ENCODE measurements at regions not wholly inside any gene's neighbourhood (a gene's known extent, or its start where the extent isn't known, plus 50 kb on each side); places are given as distances from the start of the nearest gene placed in this dataset.

DNA sequence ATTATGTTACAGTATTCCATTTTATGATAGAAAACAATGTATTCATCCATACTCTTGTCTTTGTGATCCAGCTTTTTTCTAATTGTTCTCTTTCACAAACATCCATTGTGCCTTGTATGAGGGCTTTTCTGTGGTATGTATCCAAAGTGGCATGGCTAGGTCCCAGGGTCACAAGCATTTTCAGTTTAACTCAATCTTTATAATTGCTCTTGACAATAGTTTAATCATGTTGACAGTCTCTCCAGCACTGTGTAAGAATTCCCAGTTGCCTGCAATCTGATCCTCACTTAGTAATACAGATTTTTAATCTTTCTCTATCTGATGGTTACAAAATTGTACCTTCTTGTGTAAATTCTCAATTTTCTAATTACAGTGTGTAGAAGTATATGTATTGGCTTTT is 533.4 kb downstream of the NEBL start:
- H3K4me3 ChIP-seq (ENCODE audit: low read depth in 1 of 3, low read length in 3 of 3), result no peak overlapping the region
- H3K9me3 ChIP-seq (ENCODE audit: control insufficient read depth in 4 of 4, low read length in 3 of 4), result no peaks in the 10 kb centered on the region
- H3K36me3 ChIP-seq (ENCODE audit: control insufficient read depth in 4 of 4, insufficient read depth in 3 of 4, low read depth in 1 of 4, low read length in 3 of 4), result no peaks in the 10 kb centered on the region
- H3K27ac ChIP-seq (ENCODE audit: low read depth in 1 of 2, low read length in 2 of 2), result no peak overlapping the region
- TF ChIP-seq JUND (IDR thresholded peaks at IDR 0.05), result no peak
- no peak for TF ChIP-seq FOXA2 (IDR thresholded peaks at IDR 0.05)
- TF ChIP-seq EGR1 (IDR thresholded peaks at IDR 0.05; ENCODE audit: low read depth in 2 of 2), result no peak
- no peak for TF ChIP-seq GABPA (IDR thresholded peaks at IDR 0.05 in 1 of 2, conservative IDR thresholded peaks at IDR 0.05 in 1 of 2)
- TF ChIP-seq, protein P1, sequence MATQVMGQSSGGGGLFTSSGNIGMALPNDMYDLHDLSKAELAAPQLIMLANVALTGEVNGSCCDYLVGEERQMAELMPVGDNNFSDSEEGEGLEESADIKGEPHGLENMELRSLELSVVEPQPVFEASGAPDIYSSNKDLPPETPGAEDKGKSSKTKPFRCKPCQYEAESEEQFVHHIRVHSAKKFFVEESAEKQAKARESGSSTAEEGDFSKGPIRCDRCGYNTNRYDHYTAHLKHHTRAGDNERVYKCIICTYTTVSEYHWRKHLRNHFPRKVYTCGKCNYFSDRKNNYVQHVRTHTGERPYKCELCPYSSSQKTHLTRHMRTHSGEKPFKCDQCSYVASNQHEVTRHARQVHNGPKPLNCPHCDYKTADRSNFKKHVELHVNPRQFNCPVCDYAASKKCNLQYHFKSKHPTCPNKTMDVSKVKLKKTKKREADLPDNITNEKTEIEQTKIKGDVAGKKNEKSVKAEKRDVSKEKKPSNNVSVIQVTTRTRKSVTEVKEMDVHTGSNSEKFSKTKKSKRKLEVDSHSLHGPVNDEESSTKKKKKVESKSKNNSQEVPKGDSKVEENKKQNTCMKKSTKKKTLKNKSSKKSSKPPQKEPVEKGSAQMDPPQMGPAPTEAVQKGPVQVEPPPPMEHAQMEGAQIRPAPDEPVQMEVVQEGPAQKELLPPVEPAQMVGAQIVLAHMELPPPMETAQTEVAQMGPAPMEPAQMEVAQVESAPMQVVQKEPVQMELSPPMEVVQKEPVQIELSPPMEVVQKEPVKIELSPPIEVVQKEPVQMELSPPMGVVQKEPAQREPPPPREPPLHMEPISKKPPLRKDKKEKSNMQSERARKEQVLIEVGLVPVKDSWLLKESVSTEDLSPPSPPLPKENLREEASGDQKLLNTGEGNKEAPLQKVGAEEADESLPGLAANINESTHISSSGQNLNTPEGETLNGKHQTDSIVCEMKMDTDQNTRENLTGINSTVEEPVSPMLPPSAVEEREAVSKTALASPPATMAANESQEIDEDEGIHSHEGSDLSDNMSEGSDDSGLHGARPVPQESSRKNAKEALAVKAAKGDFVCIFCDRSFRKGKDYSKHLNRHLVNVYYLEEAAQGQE (IDR thresholded peaks at IDR 0.05), result no peak
- TF ChIP-seq, protein P2, sequence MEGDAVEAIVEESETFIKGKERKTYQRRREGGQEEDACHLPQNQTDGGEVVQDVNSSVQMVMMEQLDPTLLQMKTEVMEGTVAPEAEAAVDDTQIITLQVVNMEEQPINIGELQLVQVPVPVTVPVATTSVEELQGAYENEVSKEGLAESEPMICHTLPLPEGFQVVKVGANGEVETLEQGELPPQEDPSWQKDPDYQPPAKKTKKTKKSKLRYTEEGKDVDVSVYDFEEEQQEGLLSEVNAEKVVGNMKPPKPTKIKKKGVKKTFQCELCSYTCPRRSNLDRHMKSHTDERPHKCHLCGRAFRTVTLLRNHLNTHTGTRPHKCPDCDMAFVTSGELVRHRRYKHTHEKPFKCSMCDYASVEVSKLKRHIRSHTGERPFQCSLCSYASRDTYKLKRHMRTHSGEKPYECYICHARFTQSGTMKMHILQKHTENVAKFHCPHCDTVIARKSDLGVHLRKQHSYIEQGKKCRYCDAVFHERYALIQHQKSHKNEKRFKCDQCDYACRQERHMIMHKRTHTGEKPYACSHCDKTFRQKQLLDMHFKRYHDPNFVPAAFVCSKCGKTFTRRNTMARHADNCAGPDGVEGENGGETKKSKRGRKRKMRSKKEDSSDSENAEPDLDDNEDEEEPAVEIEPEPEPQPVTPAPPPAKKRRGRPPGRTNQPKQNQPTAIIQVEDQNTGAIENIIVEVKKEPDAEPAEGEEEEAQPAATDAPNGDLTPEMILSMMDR (IDR thresholded peaks at IDR 0.05; ENCODE audit: low read depth, low read length, missing input control), result no peak
- no peak for TF ChIP-seq FOXA1 (IDR thresholded peaks at IDR 0.05)
- no peak for TF ChIP-seq RXRA (IDR thresholded peaks at IDR 0.05)
- TF ChIP-seq TAF1 (conservative IDR thresholded peaks at IDR 0.05), result no peak
- H3K4me1 ChIP-seq (ENCODE audit: control insufficient read depth in 4 of 4, insufficient read depth in 4 of 4, low read length in 3 of 4), result no peaks in the 10 kb centered on the region
- peaks cover 0 to 5% (median 0%) of the 10 kb centered on the region in 4 donors for H3K27me3 ChIP-seq (ENCODE audit: control insufficient read depth in 4 of 4, insufficient read depth in 4 of 4, low read length in 3 of 4)
- DNase-seq (ENCODE audit: low spot score), result no peak
- no peak overlapping the region for H3K9ac ChIP-seq (ENCODE audit: low read depth in 1 of 2, low read length in 2 of 2)

DNA sequence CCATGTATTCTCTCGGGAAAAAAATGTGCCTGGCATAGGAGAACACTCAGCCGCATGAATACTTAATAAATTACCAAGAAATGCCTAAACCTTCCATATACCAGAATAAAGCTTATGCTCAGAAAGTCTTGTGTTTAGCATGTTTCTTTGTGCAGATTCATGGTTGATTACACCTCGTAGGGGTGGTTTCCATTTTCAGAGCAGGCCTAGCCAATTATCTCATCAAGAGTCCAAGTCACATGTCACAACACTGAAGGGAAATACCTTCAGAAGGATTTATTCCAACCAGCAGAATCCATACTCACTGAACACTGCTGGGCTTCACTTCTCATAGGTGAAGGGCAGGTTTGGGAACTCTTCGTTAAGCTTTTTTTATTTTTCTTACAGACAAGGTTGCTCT is 539.7 kb downstream of the PLXDC2 start:
- Histone ChIP-seq H3K4me1 (ENCODE audit: control insufficient read depth in 4 of 4, insufficient read depth in 4 of 4, low read length in 3 of 4) (no peaks in the 10 kb centered on the region), H3K9me3 (ENCODE audit: control insufficient read depth in 4 of 4, low read length in 3 of 4) (peaks cover 0 to 3% (median 0%) of the 10 kb centered on the region in 4 donors), H3K9ac (ENCODE audit: low read depth in 1 of 2, low read length in 2 of 2) (no peak overlapping the region), H3K27me3 (ENCODE audit: control insufficient read depth in 4 of 4, insufficient read depth in 4 of 4, low read length in 3 of 4) (no peaks in the 10 kb centered on the region), H3K27ac (ENCODE audit: low read depth in 1 of 2, low read length in 2 of 2) (no peak overlapping the region), H3K4me3 (ENCODE audit: low read depth in 1 of 3, low read length in 3 of 3) (no peak overlapping the region), H3K36me3 (ENCODE audit: control insufficient read depth in 4 of 4, insufficient read depth in 3 of 4, low read depth in 1 of 4, low read length in 3 of 4) (no peaks in the 10 kb centered on the region)
- TF ChIP-seq, protein P3, sequence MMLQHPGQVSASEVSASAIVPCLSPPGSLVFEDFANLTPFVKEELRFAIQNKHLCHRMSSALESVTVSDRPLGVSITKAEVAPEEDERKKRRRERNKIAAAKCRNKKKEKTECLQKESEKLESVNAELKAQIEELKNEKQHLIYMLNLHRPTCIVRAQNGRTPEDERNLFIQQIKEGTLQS (IDR thresholded peaks at IDR 0.05), result no peak
- TF ChIP-seq, protein P1 (IDR thresholded peaks at IDR 0.05), result no peak
- no peak for TF ChIP-seq FOXA1 (IDR thresholded peaks at IDR 0.05)
- TF ChIP-seq, protein P4, sequence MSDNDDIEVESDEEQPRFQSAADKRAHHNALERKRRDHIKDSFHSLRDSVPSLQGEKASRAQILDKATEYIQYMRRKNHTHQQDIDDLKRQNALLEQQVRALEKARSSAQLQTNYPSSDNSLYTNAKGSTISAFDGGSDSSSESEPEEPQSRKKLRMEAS (IDR thresholded peaks at IDR 0.05), result no peak
- DNase-seq (ENCODE audit: low spot score), result no peak
- 68% methylated on average over 4 of the region's 4 CpGs for WGBS

All from liver (tissue), 8 donors.